Activated CD4-positive, alpha-beta T cell treated with anti-CD3 and anti-CD28 coated beads, Interleukin-10, Interleukin-2, amounts not matched to agents 100 ng/mL and 50 ng/mL, durations not matched to agents 16 hours and 8 hours (primary cell): ENCODE measurements at regions not wholly inside any gene's neighbourhood (a gene's known extent, or its start where the extent isn't known, plus 50 kb on each side); places are given as distances from the start of the nearest gene placed in this dataset.
"Not testable (repeated sequence)": the region's sequence is repeated elsewhere in the genome, so short reads cannot be mapped to it uniquely, and the experiment has no call there.

ENCODE experiments used
- DNase-seq: peaks from one replicate; pipeline ENCODE4 v3.0.0-alpha.2; 2020

- no peak for DNase-seq
Observed at GRCh38 chr2:212912445-212913103, 238.8 kb downstream of the IKZF2 start.

GRCh38 chr2:212911011-212911410 is 240.4 kb downstream of the IKZF2 start:
- peak; percentile 11 for DNase-seq

- no peak for DNase-seq
Observed at GRCh38 chr2:212908682-212909435, 242.6 kb downstream of the IKZF2 start.

- no peak for DNase-seq
Observed at GRCh38 chr2:212908031-212908430, 243.4 kb downstream of the IKZF2 start.

DNA sequence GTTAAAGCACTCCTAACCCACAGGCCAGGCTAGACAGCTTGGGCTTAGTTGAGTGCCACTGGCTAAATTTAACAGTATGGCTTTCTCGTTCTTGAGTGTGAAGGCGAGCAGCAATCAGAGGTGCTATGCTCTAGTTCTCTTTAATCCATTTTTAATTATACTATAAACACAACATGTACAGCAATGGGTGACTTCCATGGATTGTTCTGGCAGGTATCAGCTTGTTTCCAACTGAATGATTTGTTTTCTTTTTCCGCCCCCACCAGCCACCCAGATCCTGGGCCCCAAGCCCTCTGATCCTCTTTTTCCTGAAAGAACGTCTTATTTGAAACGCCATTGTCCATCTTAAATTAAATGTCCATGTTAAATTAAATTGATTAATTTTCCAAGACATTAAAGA is 244.8 kb downstream of the IKZF2 start:
- DNase-seq = no peak

DNA sequence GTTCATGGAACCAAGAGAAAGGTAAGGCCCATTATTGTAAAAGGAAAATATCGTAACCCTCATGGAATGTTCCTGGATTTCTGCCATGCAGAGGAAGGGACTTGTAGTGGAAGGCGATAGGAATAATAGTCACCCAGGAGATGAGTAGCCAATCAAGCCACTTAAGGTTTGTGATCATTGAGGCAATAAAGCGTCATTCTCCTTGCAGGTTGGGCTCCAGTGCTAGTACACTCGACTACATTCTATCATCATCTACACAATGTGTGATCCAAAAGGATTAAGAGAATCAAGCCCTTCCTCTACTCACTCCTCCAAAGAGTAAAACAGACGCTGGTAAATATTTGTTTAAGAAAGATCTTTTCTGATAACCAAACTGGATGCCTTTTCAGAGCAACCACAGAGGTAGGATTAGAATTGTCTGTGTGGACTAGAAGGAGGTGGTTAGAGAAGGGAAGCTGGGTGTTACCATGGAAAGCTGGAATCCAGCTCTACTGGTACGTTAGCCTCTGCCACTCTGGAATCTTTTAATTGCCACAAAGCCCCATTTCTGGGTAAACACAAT is 245.7 kb downstream of the IKZF2 start:
- no peak for DNase-seq

DNA sequence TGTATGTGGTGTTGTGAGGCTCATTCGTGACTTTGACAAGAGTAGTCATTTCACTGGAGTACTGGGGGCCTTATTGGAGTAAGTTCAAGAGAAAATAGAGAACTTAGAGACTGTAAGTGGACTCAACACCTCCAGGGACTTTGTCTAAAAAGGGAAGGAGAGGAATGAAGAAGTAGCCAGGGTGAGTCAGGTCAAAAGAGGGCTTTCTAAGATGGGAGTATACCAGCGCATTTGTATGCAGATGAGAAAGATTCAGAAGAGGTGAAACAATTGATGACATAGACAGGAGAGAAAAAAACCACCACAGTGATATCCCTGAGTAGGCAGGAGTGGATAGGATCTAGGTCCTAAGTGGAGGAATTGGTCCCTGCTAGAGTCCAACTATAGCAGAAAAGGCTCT is 246.8 kb downstream of the IKZF2 start:
- DNase-seq = no peak

GRCh38 chr2:212903413-212903812 is 248.0 kb downstream of the IKZF2 start:
- DNase-seq = no peak

GRCh38 chr2:212902421-212902820 is 249.0 kb downstream of the IKZF2 start:
- no peak for DNase-seq

GRCh38 chr2:212901604-212902275 is 249.7 kb downstream of the IKZF2 start:
- no peak for DNase-seq

DNA sequence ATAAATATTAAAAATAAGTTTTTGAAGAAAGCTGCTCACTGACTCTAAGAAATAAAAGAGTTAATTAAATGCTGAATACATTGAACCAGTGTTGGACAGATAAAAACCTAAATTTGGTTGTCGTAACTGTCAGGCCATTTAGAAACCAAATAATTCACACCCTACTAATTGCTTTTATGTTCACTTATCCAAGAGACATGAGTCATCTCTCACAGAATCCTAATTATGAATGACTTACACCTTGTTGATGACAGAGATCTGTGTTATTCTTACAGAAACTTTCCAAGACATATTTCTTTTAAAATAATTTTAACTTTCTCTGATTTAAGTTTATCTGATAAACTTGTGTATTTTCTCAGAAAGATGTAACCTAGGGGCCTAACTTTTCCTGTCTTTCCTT is 250.7 kb downstream of the IKZF2 start:
- no peak for DNase-seq

DNA sequence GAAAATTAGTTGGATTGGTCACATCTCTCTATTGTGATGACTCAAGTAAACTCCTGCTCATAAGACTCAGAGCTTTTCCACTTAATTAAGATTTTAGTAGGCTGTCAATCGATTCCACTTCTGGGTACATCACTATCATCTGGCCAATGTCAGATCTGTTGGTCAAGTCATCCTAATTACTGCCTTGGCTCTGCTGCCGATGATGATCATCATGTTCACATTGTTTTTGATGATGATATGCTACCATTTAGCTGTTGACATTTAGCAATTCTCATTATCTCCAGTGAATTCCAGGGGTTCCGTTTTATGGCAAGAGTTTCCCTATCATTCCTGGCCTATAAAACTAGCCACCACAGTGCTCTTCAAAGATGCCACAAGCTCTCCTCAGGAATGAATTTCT is 253.4 kb downstream of the IKZF2 start:
- no peak for DNase-seq

- no peak for DNase-seq
Observed at GRCh38 chr2:212897296-212897695, 254.1 kb downstream of the IKZF2 start.

DNA sequence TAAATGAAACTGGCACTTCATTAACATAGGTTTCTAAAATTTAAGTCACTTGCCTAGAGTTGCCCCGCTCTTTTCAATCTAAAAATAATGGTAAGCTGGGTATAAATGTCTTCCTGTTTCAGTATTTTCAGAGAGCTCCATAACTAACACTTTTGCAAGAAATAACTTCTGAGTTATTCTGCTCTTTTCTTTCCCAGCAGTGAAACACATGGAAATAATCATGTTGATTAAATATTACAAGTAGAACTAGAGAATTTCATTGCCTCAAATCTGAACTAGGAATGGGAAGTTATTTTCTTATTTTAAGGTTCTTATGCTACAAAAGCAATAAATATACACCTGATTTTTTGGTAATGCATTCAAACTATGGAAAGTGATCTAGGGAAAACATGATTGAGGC is 257.4 kb downstream of the IKZF2 start:
- DNase-seq = no peak

GRCh38 chr2:212893216-212893615 is 258.2 kb downstream of the IKZF2 start:
- DNase-seq = no peak

DNA sequence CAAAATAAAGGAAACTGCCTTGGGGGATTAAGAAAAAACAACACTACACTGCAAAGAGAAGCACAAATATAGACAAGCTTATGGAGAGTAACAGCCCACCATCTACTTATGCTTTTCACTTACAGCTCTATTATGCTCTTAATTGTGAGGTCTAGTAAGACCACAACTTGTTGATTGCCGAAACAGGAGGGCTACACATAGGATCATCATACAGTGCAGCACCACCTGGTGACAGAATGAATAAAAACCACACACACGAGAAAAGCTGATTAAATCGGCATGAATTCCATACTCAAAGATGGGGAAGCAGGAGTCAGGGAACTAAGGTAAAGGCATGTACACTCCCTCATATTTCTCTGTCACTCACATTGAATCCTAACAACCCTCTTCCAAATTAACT is 259.2 kb downstream of the IKZF2 start:
- DNase-seq = no peak

DNA sequence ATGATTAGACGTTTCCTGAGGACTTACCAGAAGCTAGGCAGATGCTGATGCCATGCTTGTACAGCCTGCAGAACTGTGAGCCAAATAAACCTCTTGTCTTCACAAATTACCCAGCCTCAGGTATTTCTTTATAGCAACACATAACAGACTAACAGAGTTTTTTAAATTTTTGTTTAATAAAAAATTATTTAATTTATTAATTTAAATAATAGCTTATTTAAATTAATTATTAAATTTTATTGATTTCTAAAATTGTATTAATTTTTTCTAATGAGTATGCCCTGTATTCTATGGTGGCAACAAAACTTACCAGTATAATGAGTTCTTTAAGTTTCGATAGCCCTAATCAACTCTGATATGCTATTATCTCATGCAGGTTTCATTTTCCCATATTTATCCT is 259.8 kb downstream of the IKZF2 start:
- DNase-seq = no peak

- DNase-seq = no peak
Observed at GRCh38 chr2:212882626-212883025, 268.8 kb downstream of the IKZF2 start.

- not testable (repeated sequence) for DNase-seq
Observed at GRCh38 chr2:212876556-212876955, 274.9 kb downstream of the IKZF2 start.

DNA sequence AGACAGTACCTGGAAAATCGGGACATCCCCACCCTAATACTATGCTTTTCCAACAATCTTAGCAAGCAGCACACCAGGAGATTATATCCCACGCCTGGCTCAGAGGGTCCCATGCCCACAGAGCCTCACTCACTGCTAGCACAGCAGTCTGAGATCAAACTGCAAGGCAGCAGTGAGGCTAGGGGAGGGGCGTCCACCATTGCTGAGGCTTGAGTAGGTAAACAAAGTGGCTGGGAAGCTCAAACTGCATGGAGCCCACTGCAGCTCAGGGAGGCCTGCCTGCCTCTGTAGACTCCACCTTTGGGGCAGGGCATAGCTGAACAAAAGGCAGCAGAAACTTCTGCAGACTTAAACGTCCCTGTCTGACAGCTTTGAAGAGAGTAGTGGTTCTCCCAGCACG is 275.5 kb downstream of the IKZF2 start:
- DNase-seq = not testable (repeated sequence)

DNA sequence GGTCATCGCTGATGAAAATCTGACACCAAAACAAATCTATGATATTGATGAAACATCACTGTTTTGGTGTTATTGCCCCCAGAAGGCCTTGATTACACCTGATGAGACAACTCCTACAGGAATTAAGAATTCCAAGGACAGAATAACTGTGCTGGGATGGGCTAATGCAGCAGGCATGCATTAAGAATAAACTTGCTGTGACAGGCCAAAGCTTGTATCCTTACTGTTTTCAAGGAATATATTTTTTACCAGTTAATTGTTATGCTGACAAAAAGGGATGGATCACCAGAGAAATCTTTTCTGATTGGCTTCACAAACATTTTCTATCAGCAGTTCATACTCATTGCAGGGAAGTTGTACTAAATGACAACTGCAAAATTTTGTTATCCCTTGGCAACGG is 278.2 kb downstream of the IKZF2 start:
- DNase-seq = no peak

- DNase-seq = no peak
Observed at GRCh38 chr2:212871597-212871996, 279.8 kb downstream of the IKZF2 start.

DNA sequence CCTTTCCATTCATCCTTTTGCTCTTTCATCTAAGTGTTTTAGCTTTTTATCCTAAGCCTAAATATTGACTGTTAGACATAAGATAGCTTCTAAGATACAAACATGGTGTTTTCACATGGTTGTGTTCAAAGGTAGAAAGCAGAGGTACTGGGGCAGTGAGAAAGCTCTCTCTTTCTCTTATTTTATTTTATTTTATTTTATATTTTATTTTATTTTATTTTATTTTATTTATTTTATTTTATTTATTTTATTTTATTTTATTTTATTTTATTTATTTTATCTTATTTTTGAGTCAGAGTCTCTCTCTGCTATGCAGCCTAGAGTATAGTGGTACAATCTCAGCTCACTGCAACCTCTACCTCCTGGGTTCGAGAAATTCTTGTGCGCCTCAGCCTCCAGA is 287.2 kb downstream of the IKZF2 start:
- DNase-seq = no peak

DNA sequence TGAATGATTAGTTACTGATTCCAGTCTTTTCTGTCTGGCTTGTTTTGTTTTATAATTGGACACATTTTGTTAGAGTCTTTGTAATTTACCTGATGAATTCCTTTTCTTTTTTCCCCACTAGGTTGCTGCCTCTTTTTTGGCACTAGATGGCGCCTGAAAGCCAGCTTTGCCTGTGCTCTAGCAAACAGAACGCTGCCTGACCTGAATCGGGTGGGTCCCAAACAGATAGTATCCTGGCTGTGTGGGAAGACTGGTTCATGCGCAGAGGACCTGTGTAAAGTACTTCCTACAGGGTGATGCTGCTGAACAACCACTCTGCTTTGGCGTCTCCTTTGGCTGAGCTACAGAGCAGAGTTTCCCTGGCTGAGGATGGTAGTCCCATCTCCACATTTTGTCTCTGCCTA is 288.2 kb downstream of the IKZF2 start:
- DNase-seq = peak; percentile 58
